GM13976 (cell line): ENCODE measurements at regions not wholly inside any gene's neighbourhood (a gene's known extent, or its start where the extent isn't known, plus 50 kb on each side); places are given as distances from the start of the nearest gene placed in this dataset.

ENCODE experiments used
- DNase-seq: peaks from one replicate; pipeline ENCODE4 v3.0.0; 2012; ENCODE audit warnings: low spot score
- CTCF ChIP-seq: IDR thresholded peaks from 2 replicates; pipeline ENCODE4 v1.5.1; 2012; ENCODE audit warnings: borderline replicate concordance, mild to moderate bottlenecking; ENCODE audit not compliant: insufficient read depth; ENCODE audit errors: extremely low read depth, missing control alignments, control extremely low read depth
- in situ Hi-C: fragments of 300-500 bp; cut with MboI; formaldehyde crosslinking; loops from one replicate; pipeline ENCODE4 v1.12.0; 2022; ENCODE audit warnings: low sequenced_read_pairs, mixed read lengths, inconsistent platforms; ENCODE audit not compliant: unreplicated experiment

GRCh38 chr20:63064745-63065711, 58.3 kb upstream of the BHLHE23 start:
- no peak for TF ChIP-seq CTCF
- DNase-seq: no peak
- in situ Hi-C loops: no loop called here

- TF ChIP-seq CTCF: no peak
- in situ Hi-C loops: no loop called here
- no peak for DNase-seq
Measured at GRCh38 chr20:63064310-63064709, 57.5 kb upstream of the BHLHE23 start.

- in situ Hi-C loops: no loop called here
- DNase-seq: no peak
- no peak for TF ChIP-seq CTCF
Measured at GRCh38 chr20:63062188-63063140, 55.7 kb upstream of the BHLHE23 start.

- in situ Hi-C loops: no loop called here
- TF ChIP-seq CTCF: no peak
- DNase-seq: no peak
Measured at GRCh38 chr20:63061771-63062100, 55.0 kb upstream of the BHLHE23 start.

GRCh38 chr20:63061051-63061770, 54.4 kb upstream of the BHLHE23 start:
- no peak for DNase-seq
- TF ChIP-seq CTCF: no peak
- in situ Hi-C loops: no loop called here

GRCh38 chr20:63060057-63060991, 53.6 kb upstream of the BHLHE23 start:
- DNase-seq: no peak
- in situ Hi-C loops: no loop called here
- TF ChIP-seq CTCF: no peak
